SK-N-SH (cell line): ENCODE measurements at regions not wholly inside any gene's neighbourhood (a gene's known extent, or its start where the extent isn't known, plus 50 kb on each side); places are given as distances from the start of the nearest gene placed in this dataset.
A peak's percentile ranks its signal among the peaks of the same experiment; 100 is the strongest.

Source experiments
- CTCF ChIA-PET: fragments of 300-600, 350-600 bp; formaldehyde crosslinking; extraction: SDS; loops from one replicate; lab custom pipeline; 2021; lab: Yijun Ruan, JAX
- POLR2A ChIA-PET: fragments of 350-600 bp; sonication (Branson Sonifier 250); formaldehyde crosslinking; extraction: SDS; loops from one replicate; lab custom pipeline; 2020; ENCODE audit warnings: antibody characterized with exemption, inconsistent platforms; lab: Yijun Ruan, JAX
- DNase-seq: peaks from one replicate; pipeline ENCODE4 v3.0.0; 2012
- H2AFZ ChIP-seq: fragments of 200-600 bp; sonication (generic); 2 replicates; pipeline ENCODE4 v1.8.1; 2016; ENCODE audit warnings: antibody characterized with exemption, mild to moderate bottlenecking, low read depth
- H3F3A ChIP-seq: fragments of 200-600 bp; sonication (generic); replicated peaks from 2 replicates; pipeline ENCODE3; 2016; ENCODE audit warnings: antibody characterized with exemption, mild to moderate bottlenecking; ENCODE audit not compliant: insufficient read depth
- H3K27ac ChIP-seq, 2 experiments: fragments of 200-500 bp in 1 of 2; fragments of 200-600 bp in 1 of 2; sonication (Bioruptor generic) in 1 of 2; sonication (generic), shearing (Covaris generic) in 1 of 2; 2 replicates each; pipeline versions ENCODE4 v1.5.1 to v1.6.1; 2014 to 2016; ENCODE audit warnings: low read depth in 2 of 2, inconsistent platforms in 1 of 2, low read length in 1 of 2, mild to moderate bottlenecking in 1 of 2, mixed read lengths in 1 of 2
- H3K27me3 ChIP-seq: fragments of 200-600 bp; sonication (generic), shearing (Covaris generic); 2 replicates; pipeline ENCODE4 v1.6.1; 2016; ENCODE audit warnings: mixed run types; ENCODE audit not compliant: insufficient read depth
- H3K36me3 ChIP-seq, 2 experiments: fragments of 200-500 bp in 1 of 2; fragments of 200-600 bp in 1 of 2; sonication (Bioruptor generic) in 1 of 2; sonication (generic) in 1 of 2; replicated peaks in 1 of 2; 2 replicates each; pipeline versions ENCODE3 to v1.5.1; 2014 to 2016; ENCODE audit warnings: low read length in 1 of 2, mild to moderate bottlenecking in 1 of 2; ENCODE audit not compliant: insufficient read depth in 2 of 2, control insufficient read depth in 1 of 2
- H3K4me1 ChIP-seq, 2 experiments: fragments of 200-500 bp in 1 of 2; fragments of 200-600 bp in 1 of 2; sonication (Bioruptor generic) in 1 of 2; sonication (generic), shearing (Covaris generic) in 1 of 2; 2 replicates each; pipeline versions ENCODE4 v1.5.1 to v1.6.1; 2014 to 2016; ENCODE audit warnings: low read depth in 1 of 2, low read length in 1 of 2, mixed run types in 1 of 2; ENCODE audit not compliant: insufficient read depth in 2 of 2, control insufficient read depth in 1 of 2
- H3K4me2 ChIP-seq: fragments of 200-600 bp; sonication (generic), shearing (Covaris generic); 2 replicates; pipeline ENCODE4 v1.6.1; 2017; ENCODE audit warnings: mixed run types
- H3K4me3 ChIP-seq, 2 experiments: fragments of 200-500 bp in 1 of 2; fragments of 200-600 bp in 1 of 2; sonication (Bioruptor generic) in 1 of 2; sonication (generic), shearing (Covaris generic) in 1 of 2; 2 replicates each; pipeline versions ENCODE4 v1.5.1 to v1.8.1; 2014 to 2016; ENCODE audit warnings: low read depth in 2 of 2, inconsistent platforms in 1 of 2, low read length in 1 of 2, mild to moderate bottlenecking in 1 of 2, mixed read lengths in 1 of 2, moderate library complexity in 1 of 2
- H3K79me2 ChIP-seq: fragments of 200-600 bp; sonication (generic); 2 replicates; pipeline ENCODE4 v1.8.1; 2017; ENCODE audit warnings: mild to moderate bottlenecking; ENCODE audit not compliant: insufficient read depth
- H3K9ac ChIP-seq: fragments of 200-600 bp; sonication (generic); 2 replicates; pipeline ENCODE4 v1.6.1; 2017; ENCODE audit warnings: mixed run types
- H3K9me2 ChIP-seq: fragments of 200-600 bp; sonication (generic); 2 replicates; pipeline ENCODE4 v1.6.1; 2017; ENCODE audit warnings: mixed run types
- H3K9me3 ChIP-seq: fragments of 200-600 bp; sonication (generic); 2 replicates; pipeline ENCODE4 v1.6.1; 2017; ENCODE audit warnings: mixed run types, mild to moderate bottlenecking, moderate library complexity
- H4K20me1 ChIP-seq: fragments of 200-600 bp; sonication (generic); 2 replicates; pipeline ENCODE4 v1.6.1; 2017; ENCODE audit warnings: mild to moderate bottlenecking, mixed run types; ENCODE audit not compliant: insufficient read depth
- IRF3 ChIP-seq: fragments of 150-350 bp; IDR thresholded peaks from 2 replicates; pipeline ENCODE4 v1.6.1; 2016; ENCODE audit warnings: mild to moderate bottlenecking, low read depth, low read length
- MEF2A ChIP-seq: IDR thresholded peaks from 2 replicates; pipeline ENCODE4 v1.4.0; 2012; ENCODE audit warnings: low read depth, borderline replicate concordance
- MXI1 ChIP-seq: IDR thresholded peaks from 2 replicates; pipeline ENCODE4 v1.6.1; 2012; ENCODE audit warnings: mild to moderate bottlenecking, low read depth, low read length, improper control_type of control experiment
- NFIC ChIP-seq: IDR thresholded peaks from 2 replicates; pipeline ENCODE4 v1.4.0; 2012; ENCODE audit warnings: borderline replicate concordance
- RAD21 ChIP-seq: IDR thresholded peaks from 2 replicates; pipeline ENCODE4 v1.6.1; 2012; ENCODE audit warnings: mild to moderate bottlenecking, low read length
- RCOR1 ChIP-seq: fragments of 150-350 bp; IDR thresholded peaks from 2 replicates; pipeline ENCODE4 v1.6.1; 2017; ENCODE audit warnings: antibody characterized with exemption, low read length
- RXRA ChIP-seq: IDR thresholded peaks from 2 replicates; pipeline ENCODE4 v1.4.0; 2012; ENCODE audit warnings: low read depth, mild to moderate bottlenecking, borderline replicate concordance
- SIN3A ChIP-seq: IDR thresholded peaks from 2 replicates; pipeline ENCODE4 v1.6.1; 2012; ENCODE audit warnings: low read depth, mild to moderate bottlenecking, low read length, moderate library complexity, borderline replicate concordance
- SMC3 ChIP-seq: IDR thresholded peaks from 2 replicates; pipeline ENCODE4 v1.6.1; 2012; ENCODE audit warnings: low read depth, low read length, improper control_type of control experiment
- TAF1 ChIP-seq: IDR thresholded peaks from 2 replicates; pipeline ENCODE4 v1.6.1; 2012; ENCODE audit warnings: low read depth, mild to moderate bottlenecking, low read length, moderate library complexity, borderline replicate concordance
- TEAD4 ChIP-seq: IDR thresholded peaks from 2 replicates; pipeline ENCODE4 v1.4.0; 2012; ENCODE audit warnings: mild to moderate bottlenecking, borderline replicate concordance; ENCODE audit not compliant: insufficient read depth
- YY1 ChIP-seq: IDR thresholded peaks from 2 replicates; pipeline ENCODE4 v1.4.0; 2012; ENCODE audit warnings: low read depth, mild to moderate bottlenecking
- WGBS: methylation state at CpG from one replicate; pipeline ENCODE4 v1.1.6; 2017; ENCODE audit warnings: low lambda C conversion rate; 5-methylcytosine and 5-hydroxymethylcytosine counted together
- TF ChIP-seq, protein P1 (sequence below): IDR thresholded peaks from 2 replicates; pipeline ENCODE4; 2012
- TF ChIP-seq, protein P2 (sequence below): fragments of 200-600 bp; sonication (generic); IDR thresholded peaks from 2 replicates; pipeline ENCODE4 v1.6.1; 2017; ENCODE audit warnings: antibody characterized with exemption, mild to moderate bottlenecking, moderate library complexity

DNA sequence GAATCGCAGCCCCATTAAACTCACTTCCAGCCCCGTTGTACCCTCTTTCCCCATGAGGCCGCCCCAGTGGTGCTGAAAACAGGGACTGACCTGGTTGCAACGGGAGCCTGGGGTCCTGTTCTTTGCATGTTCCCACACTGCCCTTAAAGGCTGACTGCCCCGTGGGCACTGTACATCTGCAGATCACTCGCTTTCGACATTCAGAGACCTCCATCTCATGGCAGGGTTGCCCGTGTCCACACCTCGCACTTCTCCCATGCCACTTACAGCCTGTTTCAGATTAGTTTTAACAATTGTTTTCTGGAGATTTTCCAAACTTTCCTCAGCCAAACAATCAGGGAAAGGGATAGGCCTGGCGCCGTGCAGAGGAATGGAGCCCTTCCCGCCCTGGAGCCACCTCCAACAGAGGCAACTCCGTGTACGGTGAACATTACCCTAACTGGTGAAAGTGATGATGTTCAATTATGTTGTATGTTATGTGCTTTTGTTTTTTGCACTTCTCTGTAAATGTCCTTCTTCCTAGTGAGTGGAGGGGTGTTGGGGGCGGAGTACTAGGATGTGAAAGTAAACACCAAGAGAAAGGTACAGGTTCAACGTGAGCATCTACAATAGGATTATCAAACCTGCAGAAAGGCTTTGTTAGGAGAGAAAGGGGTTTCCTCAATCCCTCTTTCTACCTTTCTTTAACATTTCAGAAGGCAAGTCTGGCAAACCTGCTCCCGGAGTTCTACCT, 262.8 kb downstream of the FOXO1 start:
- H3K9ac ChIP-seq, result peak overlapping the region; percentile 29; the same call in 1 of the 2 replicates
- no peak for DNase-seq
- ChIA-PET POLR2A (no interaction called here), CTCF (no interaction called here)
- no peaks in the 10 kb centered on the region for H3K27me3 ChIP-seq
- TF ChIP-seq SMC3 (no peak), SIN3A (no peak), MXI1 (no peak)
- H4K20me1 ChIP-seq, result no peaks in the 10 kb centered on the region
- peak overlapping the region in 1 of 2 experiments; percentile 82; a peak in 3 of 4 replicates for H3K27ac ChIP-seq
- peaks cover 0 to 24% of the 10 kb centered on the region in 2 experiments; a peak in 3 of 4 replicates for H3K4me1 ChIP-seq
- 96% methylated on average over 16 of the region's 17 CpGs for WGBS
- no peak overlapping the region for H3K4me2 ChIP-seq
- no peak overlapping the region for H3K4me3 ChIP-seq
- no peaks in the 10 kb centered on the region for H3K36me3 ChIP-seq
- H3K79me2 ChIP-seq, result no peaks in the 10 kb centered on the region
- no peaks in the 10 kb centered on the region for H3K9me3 ChIP-seq
- no peak overlapping the region for H2AFZ ChIP-seq
- peaks cover 31% of the 10 kb centered on the region for H3F3A ChIP-seq
- H3K9me2 ChIP-seq, result no peaks in the 10 kb centered on the region

DNA sequence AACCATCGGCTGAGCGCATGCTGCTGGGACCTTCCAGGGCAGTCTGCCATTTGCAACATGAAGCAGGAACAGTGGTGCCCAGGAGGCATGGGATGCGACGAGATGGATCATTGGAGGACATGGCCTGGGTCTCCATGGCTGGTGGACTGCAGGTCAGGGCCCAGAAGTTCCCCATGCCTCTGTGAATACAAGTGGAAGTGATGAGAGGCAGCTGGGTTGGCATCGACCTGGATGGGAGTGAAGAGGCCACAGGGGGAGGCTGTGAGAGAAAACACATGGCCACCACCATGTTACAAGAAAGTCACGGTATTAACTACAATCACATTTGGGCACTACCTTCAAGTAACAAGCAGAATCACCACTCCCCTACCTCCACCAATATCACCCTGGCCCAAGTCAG, 262.0 kb downstream of the FOXO1 start:
- H3K27ac ChIP-seq, result no peak overlapping the region
- no peak overlapping the region for H3K4me3 ChIP-seq
- peaks cover 31% of the 10 kb centered on the region for H3F3A ChIP-seq
- no peak for DNase-seq
- ChIA-PET CTCF (no interaction called here), POLR2A (no interaction called here)
- no peaks in the 10 kb centered on the region for H3K79me2 ChIP-seq
- H3K36me3 ChIP-seq, result no peaks in the 10 kb centered on the region
- peaks cover 0 to 24% of the 10 kb centered on the region in 2 experiments; a peak in 3 of 4 replicates for H3K4me1 ChIP-seq
- 76% methylated on average over 4 of the region's 6 CpGs for WGBS
- TF ChIP-seq TEAD4 (no peak), NFIC (no peak), RAD21 (no peak), SMC3 (no peak), MXI1 (no peak), RCOR1 (no peak), SIN3A (no peak), MEF2A (no peak), IRF3 (no peak), TAF1 (no peak), RXRA (no peak), YY1 (no peak)
- TF ChIP-seq, protein P1, sequence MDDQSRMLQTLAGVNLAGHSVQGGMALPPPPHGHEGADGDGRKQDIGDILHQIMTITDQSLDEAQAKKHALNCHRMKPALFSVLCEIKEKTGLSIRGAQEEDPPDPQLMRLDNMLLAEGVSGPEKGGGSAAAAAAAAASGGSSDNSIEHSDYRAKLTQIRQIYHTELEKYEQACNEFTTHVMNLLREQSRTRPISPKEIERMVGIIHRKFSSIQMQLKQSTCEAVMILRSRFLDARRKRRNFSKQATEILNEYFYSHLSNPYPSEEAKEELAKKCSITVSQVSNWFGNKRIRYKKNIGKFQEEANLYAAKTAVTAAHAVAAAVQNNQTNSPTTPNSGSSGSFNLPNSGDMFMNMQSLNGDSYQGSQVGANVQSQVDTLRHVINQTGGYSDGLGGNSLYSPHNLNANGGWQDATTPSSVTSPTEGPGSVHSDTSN, result no peak
- TF ChIP-seq, protein P2, sequence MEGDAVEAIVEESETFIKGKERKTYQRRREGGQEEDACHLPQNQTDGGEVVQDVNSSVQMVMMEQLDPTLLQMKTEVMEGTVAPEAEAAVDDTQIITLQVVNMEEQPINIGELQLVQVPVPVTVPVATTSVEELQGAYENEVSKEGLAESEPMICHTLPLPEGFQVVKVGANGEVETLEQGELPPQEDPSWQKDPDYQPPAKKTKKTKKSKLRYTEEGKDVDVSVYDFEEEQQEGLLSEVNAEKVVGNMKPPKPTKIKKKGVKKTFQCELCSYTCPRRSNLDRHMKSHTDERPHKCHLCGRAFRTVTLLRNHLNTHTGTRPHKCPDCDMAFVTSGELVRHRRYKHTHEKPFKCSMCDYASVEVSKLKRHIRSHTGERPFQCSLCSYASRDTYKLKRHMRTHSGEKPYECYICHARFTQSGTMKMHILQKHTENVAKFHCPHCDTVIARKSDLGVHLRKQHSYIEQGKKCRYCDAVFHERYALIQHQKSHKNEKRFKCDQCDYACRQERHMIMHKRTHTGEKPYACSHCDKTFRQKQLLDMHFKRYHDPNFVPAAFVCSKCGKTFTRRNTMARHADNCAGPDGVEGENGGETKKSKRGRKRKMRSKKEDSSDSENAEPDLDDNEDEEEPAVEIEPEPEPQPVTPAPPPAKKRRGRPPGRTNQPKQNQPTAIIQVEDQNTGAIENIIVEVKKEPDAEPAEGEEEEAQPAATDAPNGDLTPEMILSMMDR, result no peak
- no peaks in the 10 kb centered on the region for H3K27me3 ChIP-seq
- no peak overlapping the region for H2AFZ ChIP-seq
- H3K9ac ChIP-seq, result no peak overlapping the region
- H3K4me2 ChIP-seq, result no peak overlapping the region
- H4K20me1 ChIP-seq, result no peaks in the 10 kb centered on the region
- no peaks in the 10 kb centered on the region for H3K9me3 ChIP-seq
- H3K9me2 ChIP-seq, result no peaks in the 10 kb centered on the region
